GM19035 (cell line): ENCODE measurements at regions not wholly inside any gene's neighbourhood (a gene's known extent, or its start where the extent isn't known, plus 50 kb on each side); places are given as distances from the start of the nearest gene placed in this dataset.

Source experiments
- ATAC-seq: cut with Tn5 transposase; IDR thresholded peaks from one replicate; pipeline ENCODE4 v1.9.1; 2021; ENCODE audit not compliant: unreplicated experiment

GRCh38 chr5:60010853-60011252 is 117.3 kb upstream of the PDE4D start:
- no peak for ATAC-seq

DNA sequence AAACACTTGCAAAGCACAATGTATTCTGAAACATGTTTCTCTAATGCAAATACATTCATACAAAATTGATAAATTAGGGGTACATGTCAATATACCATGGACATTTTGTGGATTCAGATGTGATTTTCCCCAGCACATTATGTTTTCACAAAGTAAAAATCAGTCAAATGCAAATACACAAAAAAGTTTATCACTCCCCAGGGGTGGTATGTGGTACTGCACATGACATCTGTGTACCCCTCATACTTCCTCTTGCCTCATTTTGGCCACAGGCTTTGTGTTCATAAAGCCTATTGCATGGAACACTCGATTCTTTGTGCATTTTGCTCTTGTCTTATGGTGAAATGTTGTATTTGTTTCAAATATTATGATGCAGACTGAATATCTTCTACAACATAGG is 116.8 kb upstream of the PDE4D start:
- no peak for ATAC-seq

DNA sequence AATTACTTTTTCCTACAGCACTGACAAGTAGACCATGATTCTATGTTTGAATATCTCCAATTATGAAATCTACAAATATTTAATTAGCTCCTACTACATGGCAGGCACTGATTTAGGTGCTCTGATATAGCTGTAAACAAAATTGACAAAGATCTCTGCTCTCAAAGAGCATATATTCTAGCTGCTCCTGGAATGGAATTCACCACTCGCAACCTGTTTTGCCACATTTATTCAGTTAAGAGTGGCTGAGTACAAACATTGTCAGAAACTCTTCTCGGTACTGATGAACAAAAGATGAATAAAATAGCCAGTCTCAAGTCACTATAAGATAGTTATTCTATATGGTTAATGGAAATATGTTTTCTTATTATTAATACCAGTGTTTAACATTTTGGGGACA is 114.2 kb upstream of the PDE4D start:
- no peak for ATAC-seq

- no peak for ATAC-seq
Observed at GRCh38 chr5:59999056-59999455, 105.5 kb upstream of the PDE4D start.

DNA sequence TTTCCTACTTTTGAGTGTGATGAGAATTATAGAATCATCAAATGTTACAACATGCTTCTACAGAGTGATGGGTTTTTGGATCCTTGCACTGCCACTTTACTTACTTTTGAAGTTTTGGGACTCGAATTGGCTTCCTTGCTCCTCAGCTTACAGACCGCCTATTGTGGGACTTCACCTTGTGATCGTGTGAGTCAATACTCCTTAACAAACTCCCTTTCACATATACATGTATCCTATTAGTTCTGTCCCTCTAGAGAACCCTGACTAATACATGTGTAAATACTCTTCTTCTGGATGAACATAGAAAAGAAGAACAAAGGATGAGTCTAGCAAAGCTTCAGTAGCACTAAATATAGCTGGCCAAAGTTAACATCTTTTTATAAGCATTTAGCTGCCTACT is 98.7 kb upstream of the PDE4D start:
- no peak for ATAC-seq

DNA sequence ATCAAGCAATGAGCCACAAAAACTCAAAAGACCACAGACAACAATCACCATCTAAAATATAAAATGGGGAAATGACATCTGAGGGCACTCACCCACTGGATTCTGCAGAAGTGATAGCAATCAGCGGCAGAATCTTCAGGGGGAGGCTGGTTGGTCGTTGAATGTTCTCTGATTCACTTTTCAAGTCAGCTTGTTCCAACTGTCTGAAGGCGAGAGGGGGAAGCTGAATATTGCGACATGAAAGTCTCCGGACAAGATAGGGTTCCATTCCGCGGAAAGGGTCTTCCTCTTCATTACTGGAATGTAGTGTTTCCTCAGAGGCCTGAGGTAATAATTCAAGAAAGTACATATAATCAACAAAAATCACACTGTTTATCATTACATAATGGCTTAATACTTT is 94.9 kb upstream of the PDE4D start:
- ATAC-seq: no peak

DNA sequence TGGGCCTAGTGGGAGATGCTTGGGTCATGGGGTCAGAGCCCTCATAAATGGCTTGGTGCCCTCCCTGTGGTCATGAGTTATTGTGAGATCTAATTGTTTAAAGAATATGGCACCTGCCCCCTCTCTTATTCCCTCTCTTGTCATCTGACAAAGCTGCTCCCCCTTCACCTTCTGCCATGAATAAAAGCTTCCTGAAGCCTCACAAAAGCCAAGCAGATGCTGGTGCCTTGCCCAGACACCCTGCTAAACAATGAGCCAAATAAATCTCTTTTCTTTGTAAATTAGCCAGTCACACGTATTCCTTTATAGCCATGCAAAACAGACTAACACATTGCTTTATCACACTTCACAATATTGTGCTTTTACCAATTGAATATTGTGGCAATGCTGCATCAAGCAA is 82.8 kb upstream of the PDE4D start:
- no peak for ATAC-seq

- no peak for ATAC-seq
Observed at GRCh38 chr5:59972043-59972442, 78.5 kb upstream of the PDE4D start.

- no peak for ATAC-seq
Observed at GRCh38 chr5:59959330-59959729, 65.8 kb upstream of the PDE4D start.

GRCh38 chr5:59956130-59956783 is 62.7 kb upstream of the PDE4D start:
- no peak for ATAC-seq

DNA sequence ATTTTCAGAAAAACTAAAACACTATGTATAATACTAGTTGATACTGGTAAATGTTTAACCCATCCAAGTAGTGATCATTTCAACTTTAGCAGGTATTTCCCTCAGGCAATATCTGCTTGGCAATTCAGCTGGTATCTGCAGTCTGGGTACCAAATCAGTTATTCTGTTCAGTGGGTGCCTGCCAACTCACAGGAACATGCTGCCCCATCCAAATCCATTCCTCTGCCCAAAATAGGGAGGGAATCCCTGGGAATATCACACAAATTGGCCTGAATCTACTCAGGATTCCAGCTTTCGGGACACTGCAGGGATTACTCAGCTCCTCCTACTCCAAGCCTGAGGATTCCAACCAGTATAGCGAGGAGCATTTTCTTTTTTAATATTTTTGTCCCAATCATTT is 61.7 kb upstream of the PDE4D start:
- ATAC-seq: no peak

DNA sequence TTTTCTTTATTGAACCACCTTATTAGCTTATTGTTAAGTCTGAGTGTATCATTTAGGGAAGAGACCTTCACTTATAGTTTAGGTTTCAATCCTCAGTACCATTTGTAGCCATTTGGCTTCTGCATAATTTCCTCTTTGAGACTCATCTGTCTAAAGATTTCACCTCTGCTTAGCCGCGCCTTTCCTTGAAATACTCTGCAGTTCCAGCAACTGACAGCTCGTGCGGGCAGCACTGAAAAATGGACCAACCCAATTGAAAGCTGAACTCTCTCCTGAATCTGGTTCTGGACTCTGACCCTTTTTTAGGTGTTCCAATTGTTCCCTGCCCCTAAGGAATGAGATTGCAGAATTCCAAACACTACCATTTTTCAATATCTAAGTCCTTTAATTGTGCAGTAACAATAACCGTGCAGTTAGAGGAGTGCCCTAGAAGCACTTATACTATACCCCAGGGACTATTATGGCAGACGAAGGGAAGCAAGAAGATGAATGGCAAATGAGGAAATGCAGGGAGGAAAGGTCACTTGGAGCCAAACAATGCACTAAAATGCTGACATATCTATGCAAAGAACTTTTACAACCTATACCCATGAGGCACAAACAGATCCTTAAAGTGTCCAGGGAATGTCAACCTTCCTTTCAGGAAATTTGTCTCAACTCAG is 50.1 kb upstream of the PDE4D start:
- ATAC-seq: no peak
